HG03520 (cell line): ENCODE measurements at regions not wholly inside any gene's neighbourhood (a gene's known extent, or its start where the extent isn't known, plus 50 kb on each side); places are given as distances from the start of the nearest gene placed in this dataset.
"Not testable (repeated sequence)": the region's sequence is repeated elsewhere in the genome, so short reads cannot be mapped to it uniquely, and the experiment has no call there.

Experiments
- ATAC-seq: cut with Tn5 transposase; IDR thresholded peaks from one replicate; pipeline ENCODE4 v1.9.1; 2021; ENCODE audit warnings: mild to moderate bottlenecking, moderate library complexity; ENCODE audit not compliant: unreplicated experiment

GRCh38 chr4:189622574-189622973 lies 318.1 kb upstream of the FRG1 start:
- not testable (repeated sequence) for ATAC-seq

GRCh38 chr4:189627041-189627440 lies 313.6 kb upstream of the FRG1 start:
- ATAC-seq = not testable (repeated sequence)

- not testable (repeated sequence) for ATAC-seq
Measured at GRCh38 chr4:189629733-189630132, 310.9 kb upstream of the FRG1 start.

- ATAC-seq = peak; percentile 92
Measured at GRCh38 chr4:189630913-189631567, 309.6 kb upstream of the FRG1 start.

GRCh38 chr4:189631568-189631916 lies 309.1 kb upstream of the FRG1 start:
- not testable (repeated sequence) for ATAC-seq

- not testable (repeated sequence) for ATAC-seq
Measured at GRCh38 chr4:189650436-189650835, 290.2 kb upstream of the FRG1 start.

GRCh38 chr4:189653130-189653653 lies 287.5 kb upstream of the FRG1 start:
- ATAC-seq = not testable (repeated sequence)

- not testable (repeated sequence) for ATAC-seq
Measured at GRCh38 chr4:189653983-189654382, 286.7 kb upstream of the FRG1 start.

- not testable (repeated sequence) for ATAC-seq
Measured at GRCh38 chr4:189654396-189654795, 286.3 kb upstream of the FRG1 start.

GRCh38 chr4:189655817-189656216 lies 284.9 kb upstream of the FRG1 start:
- not testable (repeated sequence) for ATAC-seq

GRCh38 chr4:189656641-189657040 lies 284.0 kb upstream of the FRG1 start:
- no peak for ATAC-seq

- not testable (repeated sequence) for ATAC-seq
Measured at GRCh38 chr4:189658259-189658658, 282.4 kb upstream of the FRG1 start.

- not testable (repeated sequence) for ATAC-seq
Measured at GRCh38 chr4:189658831-189659230, 281.8 kb upstream of the FRG1 start.

GRCh38 chr4:189659287-189659686 lies 281.4 kb upstream of the FRG1 start:
- ATAC-seq = no peak

- ATAC-seq = no peak
Measured at GRCh38 chr4:189660722-189661360, 279.8 kb upstream of the FRG1 start.

- no peak for ATAC-seq
Measured at GRCh38 chr4:189664693-189665250, 275.9 kb upstream of the FRG1 start.

GRCh38 chr4:189665712-189666305 lies 274.9 kb upstream of the FRG1 start:
- ATAC-seq = not testable (repeated sequence)

GRCh38 chr4:189667386-189667785 lies 273.3 kb upstream of the FRG1 start:
- ATAC-seq = not testable (repeated sequence)

GRCh38 chr4:189697675-189698245 lies 242.9 kb upstream of the FRG1 start:
- not testable (repeated sequence) for ATAC-seq

GRCh38 chr4:189703000-189703399 lies 237.7 kb upstream of the FRG1 start:
- not testable (repeated sequence) for ATAC-seq

- ATAC-seq = not testable (repeated sequence)
Measured at GRCh38 chr4:189706821-189707220, 233.9 kb upstream of the FRG1 start.
